Psoas muscle (tissue), 7 donors: ENCODE measurements at regions not wholly inside any gene's neighbourhood (a gene's known extent, or its start where the extent isn't known, plus 50 kb on each side); places are given as distances from the start of the nearest gene placed in this dataset.

Source experiments
- ATAC-seq, 4 donors: fragments of 200-7000 bp; cut with Tn5 transposase; one replicate each; pipeline ENCODE4 v1.9.1; 2020; ENCODE audit warnings: moderate library complexity in 3 of 4, mild to moderate bottlenecking in 2 of 4
- DNase-seq, 2 donors: peaks; one replicate each; pipeline ENCODE4 v3.0.0-alpha.2; 2020
- H3K27ac ChIP-seq: fragments of 200-600 bp; one replicate; pipeline ENCODE4 v1.8.0; 2022
- H3K27me3 ChIP-seq, 3 donors: fragments of 200-600 bp in 1 of 3; one replicate each; pipeline versions ENCODE4 v1.6.1 to v1.8.0; 2013 to 2022; ENCODE audit warnings: low read length in 2 of 3, mild to moderate bottlenecking in 2 of 3, moderate library complexity in 1 of 3; ENCODE audit not compliant: insufficient read depth in 3 of 3
- H3K36me3 ChIP-seq, 2 donors: fragments of 200-600 bp in 1 of 2; one replicate each; pipeline versions ENCODE4 v1.6.1 to v1.8.0; 2013 to 2022; ENCODE audit warnings: low read depth in 1 of 2, mild to moderate bottlenecking in 1 of 2, moderate library complexity in 1 of 2; ENCODE audit not compliant: insufficient read depth in 1 of 2
- H3K4me1 ChIP-seq: fragments of 200-600 bp; one replicate; pipeline ENCODE4 v1.8.0; 2022
- H3K4me3 ChIP-seq: fragments of 200-600 bp; one replicate; pipeline ENCODE4 v1.8.0; 2022; ENCODE audit warnings: mild to moderate bottlenecking
- H3K9me3 ChIP-seq: fragments of 200-600 bp; one replicate; pipeline ENCODE4 v1.8.0; 2022
- CTCF ChIP-seq: fragments of 200-600 bp; IDR thresholded peaks from one replicate; pipeline ENCODE4 v1.8.0; 2022; ENCODE audit warnings: antibody characterized with exemption
- WGBS, 3 donors: extraction: QIAGEN DNeasy Blood & Tissue Kit; methylation state at CpG; one replicate each; pipeline versions ENCODE4 v1.1.6 to v1.1.7; 2013; 5-methylcytosine and 5-hydroxymethylcytosine counted together
- intact Hi-C, 2 donors: fragments of 100-400 bp; cut with DNase I; formaldehyde crosslinking; loops; one replicate each; pipeline versions ENCODE4 v1.11.0 to v1.14.2; 2022
- donor health status: healthy with polysubstance abuse.
- donor health status: DM: no; HTN: no; CAD: no; lungs with moderate emphysema.
- donor health status: Bipolar disorder and iron deficiency.
- donor health status: healthy.
- donor health status: DM: yes; HTN: yes; CAD: no.
- donor health status: DM: no; HTN: no; CAD: no.
- donor health status: DM: yes; HTN: yes; CAD: no.

DNA sequence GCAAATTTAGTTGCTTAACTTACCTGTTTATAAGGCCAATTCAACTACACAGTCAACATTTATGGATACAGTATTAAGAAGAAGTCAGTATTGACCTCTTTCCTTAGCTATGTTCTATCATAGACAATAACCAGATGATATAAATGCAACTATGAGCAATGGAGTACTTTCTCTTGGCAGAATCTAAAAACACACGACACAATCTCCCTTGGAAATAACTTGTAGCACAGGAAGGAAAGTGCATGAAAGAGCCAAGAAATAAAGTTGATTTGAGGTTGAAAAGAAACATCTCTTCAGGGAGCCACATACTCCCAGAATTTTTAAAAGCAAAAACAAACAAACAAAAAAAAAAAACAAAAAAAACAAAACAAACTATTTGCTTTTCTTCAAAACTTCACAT is 145.0 kb downstream of the EVA1A start:
- 11 to 26% (median 26%) methylated on average over 1 of the region's 1 CpG for WGBS, 3 donors
- Histone ChIP-seq H3K27me3 (peaks cover 0 to 5% (median 0%) of the 10 kb centered on the region in 3 donors), H3K4me3 (no peak overlapping the region), H3K36me3 (no peaks in the 10 kb centered on the region), H3K4me1 (no peaks in the 10 kb centered on the region), H3K27ac (no peak overlapping the region), H3K9me3 (no peaks in the 10 kb centered on the region)
- no peak for TF ChIP-seq CTCF
- ATAC-seq = no peak
- intact Hi-C loops = no loop called here
- no peak for DNase-seq

DNA sequence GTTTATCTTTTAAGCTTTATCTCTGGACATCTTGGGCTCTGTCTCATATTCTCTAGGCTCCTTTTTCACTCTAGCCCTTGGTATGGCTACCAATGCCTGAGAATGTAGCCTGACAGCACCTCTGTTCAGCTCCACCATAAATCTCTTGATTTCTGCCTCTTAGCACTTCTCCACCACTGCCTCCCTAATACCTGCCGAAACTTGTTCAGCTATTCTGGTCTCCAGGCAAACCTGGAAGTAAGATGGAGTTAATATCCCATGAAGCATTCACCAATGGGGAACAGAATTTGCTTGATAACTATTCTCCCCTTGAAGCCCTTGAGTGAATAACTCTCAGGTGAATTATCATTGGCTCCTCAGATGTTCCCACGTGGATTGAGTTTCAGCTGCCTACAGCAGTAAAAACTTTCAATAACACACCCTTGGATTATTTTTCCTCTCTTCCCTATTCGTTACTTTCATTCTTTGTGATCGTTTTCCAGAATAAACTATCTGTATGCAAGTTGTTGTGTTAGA is 145.6 kb downstream of the EVA1A start:
- H3K9me3 ChIP-seq = no peaks in the 10 kb centered on the region
- intact Hi-C loops = no loop called here
- WGBS, 3 donors = 84 to 94% (median 89%) methylated on average over 4 of the region's 4 CpGs
- ATAC-seq (no peak), DNase-seq (no peak)
- H3K4me3 ChIP-seq = no peak overlapping the region
- no peaks in the 10 kb centered on the region for H3K4me1 ChIP-seq
- TF ChIP-seq CTCF = no peak
- H3K27ac ChIP-seq = no peak overlapping the region
- peaks cover 0 to 5% (median 0%) of the 10 kb centered on the region in 3 donors for H3K27me3 ChIP-seq
- no peaks in the 10 kb centered on the region for H3K36me3 ChIP-seq

DNA sequence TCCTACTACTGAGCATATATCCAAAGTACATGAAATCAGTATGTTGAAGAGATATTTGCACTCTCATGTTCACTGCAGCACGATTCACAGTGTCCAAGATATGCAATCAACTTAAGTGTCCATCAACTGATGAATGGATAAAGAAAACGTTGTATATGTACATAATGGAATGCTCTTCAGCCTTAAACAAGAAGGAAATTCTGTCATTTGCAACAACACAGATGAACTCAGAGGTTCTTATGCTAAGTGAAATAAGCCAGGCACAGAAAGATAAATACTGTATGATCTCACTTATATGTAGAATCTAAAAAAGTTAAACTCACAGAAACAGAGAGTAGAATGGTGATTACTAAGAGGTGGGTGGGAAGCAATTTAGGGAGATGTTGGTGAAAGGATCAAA is 149.2 kb downstream of the EVA1A start:
- no peak for ATAC-seq
- no peak for DNase-seq
- no peak for TF ChIP-seq CTCF
- intact Hi-C loops = no loop called here
- Histone ChIP-seq H3K27me3 (peaks cover 0 to 2% (median 2%) of the 10 kb centered on the region in 3 donors), H3K4me1 (no peaks in the 10 kb centered on the region), H3K36me3 (no peaks in the 10 kb centered on the region), H3K4me3 (no peak overlapping the region), H3K27ac (no peak overlapping the region), H3K9me3 (no peaks in the 10 kb centered on the region)
- WGBS, 3 donors = 74 to 83% (median 75%) methylated on average over 2 of the region's 2 CpGs

GRCh38 chr2:75410702-75411101 is 150.0 kb downstream of the EVA1A start:
- intact Hi-C loops = no loop called here

More at GRCh38 chr2:75410702-75411101, 150.0 kb downstream of the EVA1A start:
- H3K36me3 ChIP-seq = no peaks in the 10 kb centered on the region
- H3K4me1 ChIP-seq = no peaks in the 10 kb centered on the region
- H3K27me3 ChIP-seq = peaks cover 0 to 2% (median 2%) of the 10 kb centered on the region in 3 donors
- ATAC-seq (no peak), DNase-seq (no peak)
- H3K9me3 ChIP-seq = no peaks in the 10 kb centered on the region
- no peak overlapping the region for H3K27ac ChIP-seq
- H3K4me3 ChIP-seq = no peak overlapping the region
- TF ChIP-seq CTCF = no peak
